Osteocyte (in vitro differentiated cells): ENCODE measurements at regions not wholly inside any gene's neighbourhood (a gene's known extent, or its start where the extent isn't known, plus 50 kb on each side); places are given as distances from the start of the nearest gene placed in this dataset.

Experiments
- DNase-seq: peaks from one replicate; pipeline ENCODE4 v3.0.0; 2021; ENCODE audit warnings: mixed read lengths; ENCODE audit not compliant: unreplicated experiment; ENCODE audit errors: extremely low spot score
- H3K27ac Mint-ChIP-seq: one replicate; pipeline ENCODE4 v1.8.0; 2021; ENCODE audit warnings: mild to moderate bottlenecking, mixed read lengths; ENCODE audit not compliant: unreplicated experiment
- H3K27me3 Mint-ChIP-seq: one replicate; pipeline ENCODE4 v1.8.0; 2021; ENCODE audit warnings: mixed read lengths; ENCODE audit not compliant: unreplicated experiment
- H3K36me3 Mint-ChIP-seq: one replicate; pipeline ENCODE4 v1.8.0; 2021; ENCODE audit warnings: mixed read lengths; ENCODE audit not compliant: unreplicated experiment
- H3K4me1 Mint-ChIP-seq: one replicate; pipeline ENCODE4 v1.8.0; 2021; ENCODE audit warnings: mixed read lengths; ENCODE audit not compliant: unreplicated experiment
- H3K4me3 Mint-ChIP-seq: one replicate; pipeline ENCODE4 v1.8.0; 2021; ENCODE audit warnings: mild to moderate bottlenecking, moderate library complexity, mixed read lengths; ENCODE audit not compliant: unreplicated experiment
- H3K9me3 Mint-ChIP-seq: one replicate; pipeline ENCODE4 v1.8.0; 2021; ENCODE audit warnings: mixed read lengths; ENCODE audit not compliant: unreplicated experiment
- CTCF ChIP-seq: fragments of 200-600 bp; sonication (generic); IDR thresholded peaks from 2 replicates; pipeline ENCODE4 v1.5.0; 2021; ENCODE audit warnings: antibody characterized with exemption, mild to moderate bottlenecking, moderate library complexity

- H3K4me1 Mint-ChIP-seq = no peaks in the 10 kb centered on the region
- no peak for DNase-seq
- H3K27ac Mint-ChIP-seq = no peak overlapping the region
- no peak overlapping the region for H3K4me3 Mint-ChIP-seq
- no peak for TF ChIP-seq CTCF
- H3K9me3 Mint-ChIP-seq = no peaks in the 10 kb centered on the region
- H3K27me3 Mint-ChIP-seq = no peaks in the 10 kb centered on the region
- no peaks in the 10 kb centered on the region for H3K36me3 Mint-ChIP-seq
Measured at GRCh38 chr1:37281354-37281753, 193.0 kb upstream of the ZC3H12A start.

GRCh38 chr1:37282764-37283163 is 191.6 kb upstream of the ZC3H12A start:
- H3K36me3 Mint-ChIP-seq = no peaks in the 10 kb centered on the region
- no peak for DNase-seq
- no peak overlapping the region for H3K4me3 Mint-ChIP-seq
- no peaks in the 10 kb centered on the region for H3K9me3 Mint-ChIP-seq
- H3K27me3 Mint-ChIP-seq = no peaks in the 10 kb centered on the region
- H3K27ac Mint-ChIP-seq = no peak overlapping the region
- H3K4me1 Mint-ChIP-seq = no peaks in the 10 kb centered on the region
- TF ChIP-seq CTCF = no peak

GRCh38 chr1:37284053-37284452 is 190.3 kb upstream of the ZC3H12A start:
- Mint-ChIP-seq H3K4me1 (no peaks in the 10 kb centered on the region), H3K36me3 (no peaks in the 10 kb centered on the region), H3K4me3 (no peak overlapping the region), H3K27me3 (no peaks in the 10 kb centered on the region), H3K9me3 (no peaks in the 10 kb centered on the region), H3K27ac (no peak overlapping the region)
- no peak for DNase-seq
- TF ChIP-seq CTCF = no peak

GRCh38 chr1:37286881-37287280 is 187.5 kb upstream of the ZC3H12A start:
- no peak overlapping the region for H3K27ac Mint-ChIP-seq
- H3K27me3 Mint-ChIP-seq = no peaks in the 10 kb centered on the region
- no peak overlapping the region for H3K4me3 Mint-ChIP-seq
- DNase-seq = no peak
- no peaks in the 10 kb centered on the region for H3K36me3 Mint-ChIP-seq
- no peak for TF ChIP-seq CTCF
- no peaks in the 10 kb centered on the region for H3K9me3 Mint-ChIP-seq
- H3K4me1 Mint-ChIP-seq = no peaks in the 10 kb centered on the region

GRCh38 chr1:37288900-37289299 is 185.5 kb upstream of the ZC3H12A start:
- TF ChIP-seq CTCF = no peak
- Mint-ChIP-seq H3K4me1 (no peaks in the 10 kb centered on the region), H3K36me3 (no peaks in the 10 kb centered on the region), H3K27me3 (no peaks in the 10 kb centered on the region), H3K4me3 (no peak overlapping the region), H3K27ac (no peak overlapping the region), H3K9me3 (no peaks in the 10 kb centered on the region)
- no peak for DNase-seq
